SK-N-MC (cell line): ENCODE measurements at regions not wholly inside any gene's neighbourhood (a gene's known extent, or its start where the extent isn't known, plus 50 kb on each side); places are given as distances from the start of the nearest gene placed in this dataset.

ENCODE experiments used
- FOXP2 ChIP-seq: optimal IDR thresholded peaks from 2 replicates; pipeline ENCODE3; 2011; ENCODE audit warnings: mild to moderate bottlenecking, moderate library complexity; ENCODE audit not compliant: insufficient read depth; ENCODE audit errors: extremely low read length, control extremely low read depth
- POLR2AphosphoS5 ChIP-seq: IDR thresholded peaks from 2 replicates; pipeline ENCODE4 v1.6.1; 2012; ENCODE audit warnings: mild to moderate bottlenecking, low read depth, low read length, borderline replicate concordance

DNA sequence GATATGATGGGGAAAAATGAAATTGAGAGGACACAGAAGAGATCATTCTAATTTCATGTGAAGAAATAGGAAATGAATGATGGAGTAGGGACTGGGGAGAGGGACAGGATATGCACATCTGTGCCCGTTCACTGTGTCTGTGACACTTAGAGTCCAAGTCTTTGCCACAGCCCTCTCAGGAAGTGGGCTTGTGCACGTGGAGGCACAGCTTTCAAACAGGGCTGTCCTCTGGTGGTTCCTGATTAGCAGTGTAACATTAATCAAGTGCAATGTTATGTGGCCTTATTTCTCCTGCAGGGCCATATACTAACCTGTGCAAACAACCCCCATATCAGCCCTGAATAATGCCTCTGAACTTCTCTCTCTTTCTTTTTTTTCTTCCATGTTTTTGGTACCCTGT is 312.2 kb upstream of the FAM98A start:
- TF ChIP-seq POLR2AphosphoS5 = no peak
- TF ChIP-seq FOXP2 = no peak
